WTC11 (cell line): ENCODE measurements at regions not wholly inside any gene's neighbourhood (a gene's known extent, or its start where the extent isn't known, plus 50 kb on each side); places are given as distances from the start of the nearest gene placed in this dataset.

Source experiments
- ATAC-seq: fragments of 200-7000 bp; cut with Tn5 transposase; 2 replicates; pipeline ENCODE4 v1.10.0; 2021; ENCODE audit warnings: mild to moderate bottlenecking, moderate library complexity
- CTCF ChIA-PET: fragments of 300-600 bp; sonication (Branson Sonifier 250); formaldehyde crosslinking; loops from one replicate; lab custom pipeline; 2021; ENCODE audit warnings: antibody characterized with exemption; lab: Charles Lee
- POLR2A ChIA-PET: fragments of 350-600 bp; sonication (Branson Sonifier 250); formaldehyde crosslinking; loops from one replicate; lab custom pipeline; 2021; ENCODE audit warnings: antibody characterized with exemption; lab: Charles Lee
- DNase-seq: peaks from one replicate; pipeline ENCODE4 v3.0.0; 2021; ENCODE audit warnings: low spot score
- H3K27ac Mint-ChIP-seq: 2 replicates; pipeline ENCODE4 v1.8.0; 2021; ENCODE audit warnings: mixed read lengths
- H3K27me3 Mint-ChIP-seq: 2 replicates; pipeline ENCODE4 v1.8.0; 2021; ENCODE audit warnings: low read depth, mild to moderate bottlenecking, moderate library complexity, mixed read lengths
- H3K36me3 Mint-ChIP-seq: 2 replicates; pipeline ENCODE4 v1.8.0; 2021; ENCODE audit warnings: mixed read lengths
- H3K4me1 Mint-ChIP-seq: 2 replicates; pipeline ENCODE4 v1.8.0; 2022; ENCODE audit warnings: mixed read lengths
- H3K4me3 Mint-ChIP-seq: 2 replicates; pipeline ENCODE4 v1.8.0; 2021; ENCODE audit warnings: mild to moderate bottlenecking, moderate library complexity, mixed read lengths
- H3K9me3 Mint-ChIP-seq: 2 replicates; pipeline ENCODE4 v1.8.0; 2021; ENCODE audit warnings: mixed read lengths
- ATF6 ChIP-seq: sonication (generic); formaldehyde crosslinking; IDR thresholded peaks from 2 replicates; pipeline ENCODE4 v1.8.1; 2023; ENCODE audit warnings: mild to moderate bottlenecking, missing genetic modification reagents
- E2F5 ChIP-seq: sonication (generic); formaldehyde crosslinking; IDR thresholded peaks from 2 replicates; pipeline ENCODE4 v1.8.1; 2022; ENCODE audit warnings: mild to moderate bottlenecking, moderate library complexity, missing genetic modification reagents
- NFATC4 ChIP-seq: fragments of 250-450 bp; sonication (Bioruptor Pico); IDR thresholded peaks from 2 replicates; pipeline ENCODE4 v1.9.0; 2021; ENCODE audit warnings: mild to moderate bottlenecking
- RORB ChIP-seq: fragments of 250-450 bp; sonication (Bioruptor Pico); IDR thresholded peaks from 2 replicates; pipeline ENCODE4 v1.9.0; 2021; ENCODE audit warnings: mild to moderate bottlenecking
- STAT6 ChIP-seq: sonication (generic); formaldehyde crosslinking; conservative IDR thresholded peaks from 2 replicates; pipeline ENCODE4 v1.8.1; 2023; ENCODE audit warnings: mild to moderate bottlenecking, low read depth, missing genetic modification reagents, moderate library complexity
- USF2 ChIP-seq: sonication (generic); formaldehyde crosslinking; IDR thresholded peaks from 2 replicates; pipeline ENCODE4 v1.8.1; 2023; ENCODE audit warnings: mild to moderate bottlenecking, missing genetic modification reagents, moderate library complexity
- TF ChIP-seq, protein P1 (sequence below): fragments of 250-450 bp; sonication (Bioruptor Pico); IDR thresholded peaks from 2 replicates; pipeline ENCODE4 v1.8.0; 2021; ENCODE audit warnings: mild to moderate bottlenecking
- TF ChIP-seq, protein P2 (sequence below): sonication (generic); formaldehyde crosslinking; IDR thresholded peaks from 2 replicates; pipeline ENCODE4 v1.8.0; 2023; ENCODE audit warnings: missing genetic modification reagents, mild to moderate bottlenecking, borderline replicate concordance
- TF ChIP-seq, protein P3 (sequence below): fragments of 250-450 bp; sonication (Bioruptor Pico); conservative IDR thresholded peaks from 2 replicates; pipeline ENCODE4 v1.9.0; 2021; ENCODE audit warnings: mild to moderate bottlenecking
- TF ChIP-seq, protein P4 (sequence below): fragments of 250-450 bp; sonication (Bioruptor Pico); IDR thresholded peaks from 2 replicates; pipeline ENCODE4 v1.9.0; 2021; ENCODE audit warnings: mild to moderate bottlenecking, borderline replicate concordance
- TF ChIP-seq, protein P5 (sequence below): sonication (generic); formaldehyde crosslinking; IDR thresholded peaks from 2 replicates; pipeline ENCODE4 v1.8.1; 2023; ENCODE audit warnings: mild to moderate bottlenecking, missing genetic modification reagents

DNA sequence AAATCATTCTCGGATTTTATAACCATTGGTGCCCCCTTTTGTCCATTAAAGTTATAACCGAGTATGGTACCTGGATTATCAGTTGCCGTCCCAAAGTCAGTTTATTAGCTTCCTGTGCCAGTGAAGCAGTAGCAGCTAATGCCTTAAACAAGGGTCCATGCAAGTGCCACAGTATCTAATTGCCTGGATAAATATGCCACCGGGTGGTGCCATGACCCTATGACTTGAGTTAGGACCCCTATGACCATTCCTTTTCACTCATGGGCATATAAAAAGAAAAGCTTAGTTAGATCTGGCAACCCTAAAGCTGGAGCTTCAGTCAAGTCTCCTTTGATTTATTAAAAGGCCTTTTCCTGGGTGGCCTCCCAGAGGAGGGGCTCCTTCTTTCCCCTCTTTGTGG is 1314.6 kb downstream of the TMEM121 start:
- DNase-seq = no peak
- Mint-ChIP-seq H3K36me3 (peaks cover 79% of the 10 kb centered on the region), H3K4me1 (no peaks in the 10 kb centered on the region), H3K27me3 (peaks cover 6% of the 10 kb centered on the region; the same call in 1 of the 2 replicates), H3K4me3 (no peak overlapping the region), H3K9me3 (peaks cover 87% of the 10 kb centered on the region)
- ChIA-PET POLR2A (no interaction called here), CTCF (no interaction called here)
- ATAC-seq = no peak
- TF ChIP-seq NFATC4 (CRISPR knock-in tag) = no peak
- TF ChIP-seq, all 79 proteins: peak for 0
- H3K27ac Mint-ChIP-seq = no peak overlapping the region

DNA sequence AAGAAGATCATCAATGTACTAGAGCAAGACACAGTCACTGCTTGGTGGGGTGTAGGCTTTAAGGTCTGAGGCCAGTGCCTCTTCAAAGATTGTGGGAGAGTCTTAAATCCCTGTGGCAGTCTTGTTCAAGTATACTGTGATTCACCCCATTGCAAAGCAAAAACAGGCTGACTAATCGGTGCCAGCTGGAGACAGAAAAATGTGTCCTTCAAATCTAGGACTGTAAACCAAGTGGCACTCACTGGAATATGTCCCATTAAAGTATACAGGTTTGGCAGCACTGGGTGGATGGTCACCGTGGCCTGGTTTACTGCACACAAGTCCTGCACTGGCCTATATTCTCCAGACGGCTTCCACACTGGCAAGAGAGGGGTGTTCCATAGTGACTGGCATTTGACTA is 1315.3 kb downstream of the TMEM121 start:
- no peak for ATAC-seq
- peaks cover 81% of the 10 kb centered on the region for H3K36me3 Mint-ChIP-seq
- H3K9me3 Mint-ChIP-seq = peaks cover 87% of the 10 kb centered on the region
- no peak overlapping the region for H3K4me3 Mint-ChIP-seq
- H3K4me1 Mint-ChIP-seq = no peaks in the 10 kb centered on the region
- TF ChIP-seq ATF6 (CRISPR knock-in tag) (no peak), USF2 (CRISPR knock-in tag) (no peak), STAT6 (CRISPR knock-in tag) (no peak), E2F5 (CRISPR knock-in tag) (no peak), RORB (no peak)
- TF ChIP-seq, protein P1, sequence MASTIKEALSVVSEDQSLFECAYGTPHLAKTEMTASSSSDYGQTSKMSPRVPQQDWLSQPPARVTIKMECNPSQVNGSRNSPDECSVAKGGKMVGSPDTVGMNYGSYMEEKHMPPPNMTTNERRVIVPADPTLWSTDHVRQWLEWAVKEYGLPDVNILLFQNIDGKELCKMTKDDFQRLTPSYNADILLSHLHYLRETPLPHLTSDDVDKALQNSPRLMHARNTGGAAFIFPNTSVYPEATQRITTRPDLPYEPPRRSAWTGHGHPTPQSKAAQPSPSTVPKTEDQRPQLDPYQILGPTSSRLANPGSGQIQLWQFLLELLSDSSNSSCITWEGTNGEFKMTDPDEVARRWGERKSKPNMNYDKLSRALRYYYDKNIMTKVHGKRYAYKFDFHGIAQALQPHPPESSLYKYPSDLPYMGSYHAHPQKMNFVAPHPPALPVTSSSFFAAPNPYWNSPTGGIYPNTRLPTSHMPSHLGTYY = no peak
- TF ChIP-seq, protein P2, sequence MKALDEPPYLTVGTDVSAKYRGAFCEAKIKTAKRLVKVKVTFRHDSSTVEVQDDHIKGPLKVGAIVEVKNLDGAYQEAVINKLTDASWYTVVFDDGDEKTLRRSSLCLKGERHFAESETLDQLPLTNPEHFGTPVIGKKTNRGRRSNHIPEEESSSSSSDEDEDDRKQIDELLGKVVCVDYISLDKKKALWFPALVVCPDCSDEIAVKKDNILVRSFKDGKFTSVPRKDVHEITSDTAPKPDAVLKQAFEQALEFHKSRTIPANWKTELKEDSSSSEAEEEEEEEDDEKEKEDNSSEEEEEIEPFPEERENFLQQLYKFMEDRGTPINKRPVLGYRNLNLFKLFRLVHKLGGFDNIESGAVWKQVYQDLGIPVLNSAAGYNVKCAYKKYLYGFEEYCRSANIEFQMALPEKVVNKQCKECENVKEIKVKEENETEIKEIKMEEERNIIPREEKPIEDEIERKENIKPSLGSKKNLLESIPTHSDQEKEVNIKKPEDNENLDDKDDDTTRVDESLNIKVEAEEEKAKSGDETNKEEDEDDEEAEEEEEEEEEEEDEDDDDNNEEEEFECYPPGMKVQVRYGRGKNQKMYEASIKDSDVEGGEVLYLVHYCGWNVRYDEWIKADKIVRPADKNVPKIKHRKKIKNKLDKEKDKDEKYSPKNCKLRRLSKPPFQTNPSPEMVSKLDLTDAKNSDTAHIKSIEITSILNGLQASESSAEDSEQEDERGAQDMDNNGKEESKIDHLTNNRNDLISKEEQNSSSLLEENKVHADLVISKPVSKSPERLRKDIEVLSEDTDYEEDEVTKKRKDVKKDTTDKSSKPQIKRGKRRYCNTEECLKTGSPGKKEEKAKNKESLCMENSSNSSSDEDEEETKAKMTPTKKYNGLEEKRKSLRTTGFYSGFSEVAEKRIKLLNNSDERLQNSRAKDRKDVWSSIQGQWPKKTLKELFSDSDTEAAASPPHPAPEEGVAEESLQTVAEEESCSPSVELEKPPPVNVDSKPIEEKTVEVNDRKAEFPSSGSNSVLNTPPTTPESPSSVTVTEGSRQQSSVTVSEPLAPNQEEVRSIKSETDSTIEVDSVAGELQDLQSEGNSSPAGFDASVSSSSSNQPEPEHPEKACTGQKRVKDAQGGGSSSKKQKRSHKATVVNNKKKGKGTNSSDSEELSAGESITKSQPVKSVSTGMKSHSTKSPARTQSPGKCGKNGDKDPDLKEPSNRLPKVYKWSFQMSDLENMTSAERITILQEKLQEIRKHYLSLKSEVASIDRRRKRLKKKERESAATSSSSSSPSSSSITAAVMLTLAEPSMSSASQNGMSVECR (CRISPR knock-in tag) = no peak
- TF ChIP-seq, protein P3, sequence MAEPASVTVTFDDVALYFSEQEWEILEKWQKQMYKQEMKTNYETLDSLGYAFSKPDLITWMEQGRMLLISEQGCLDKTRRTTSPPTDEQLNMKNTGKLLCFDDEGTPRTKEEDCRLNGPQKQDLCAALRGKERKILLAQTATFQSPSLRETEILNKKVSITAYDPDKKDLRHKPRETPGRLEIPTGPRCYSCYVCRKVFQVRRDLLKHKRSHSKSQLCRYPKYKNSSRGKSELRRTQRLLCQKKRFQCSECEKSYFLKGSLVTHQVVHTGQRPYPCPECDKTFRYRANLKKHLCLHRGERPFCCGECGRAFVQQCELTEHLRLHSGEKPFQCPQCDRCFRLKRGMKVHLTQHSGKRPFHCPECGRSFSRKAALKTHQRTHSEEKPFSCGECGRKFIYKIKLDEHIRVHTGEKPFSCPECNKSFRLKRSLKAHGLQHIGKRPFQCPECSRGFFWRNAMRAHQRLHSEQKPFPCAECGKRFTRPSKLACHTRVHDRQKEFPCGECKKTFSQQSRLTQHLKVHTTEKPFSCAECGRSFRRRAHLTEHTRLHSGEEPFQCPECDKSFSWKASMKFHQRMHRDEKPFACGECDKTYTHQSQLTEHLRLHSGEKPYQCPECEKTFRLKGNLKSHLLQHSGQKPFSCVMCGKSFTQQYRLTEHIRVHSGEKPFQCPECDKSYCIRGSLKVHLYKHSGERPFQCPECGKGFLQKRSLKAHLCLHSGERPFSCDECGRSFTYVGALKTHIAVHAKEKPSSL (CRISPR knock-in tag) = no peak
- TF ChIP-seq, protein P4, sequence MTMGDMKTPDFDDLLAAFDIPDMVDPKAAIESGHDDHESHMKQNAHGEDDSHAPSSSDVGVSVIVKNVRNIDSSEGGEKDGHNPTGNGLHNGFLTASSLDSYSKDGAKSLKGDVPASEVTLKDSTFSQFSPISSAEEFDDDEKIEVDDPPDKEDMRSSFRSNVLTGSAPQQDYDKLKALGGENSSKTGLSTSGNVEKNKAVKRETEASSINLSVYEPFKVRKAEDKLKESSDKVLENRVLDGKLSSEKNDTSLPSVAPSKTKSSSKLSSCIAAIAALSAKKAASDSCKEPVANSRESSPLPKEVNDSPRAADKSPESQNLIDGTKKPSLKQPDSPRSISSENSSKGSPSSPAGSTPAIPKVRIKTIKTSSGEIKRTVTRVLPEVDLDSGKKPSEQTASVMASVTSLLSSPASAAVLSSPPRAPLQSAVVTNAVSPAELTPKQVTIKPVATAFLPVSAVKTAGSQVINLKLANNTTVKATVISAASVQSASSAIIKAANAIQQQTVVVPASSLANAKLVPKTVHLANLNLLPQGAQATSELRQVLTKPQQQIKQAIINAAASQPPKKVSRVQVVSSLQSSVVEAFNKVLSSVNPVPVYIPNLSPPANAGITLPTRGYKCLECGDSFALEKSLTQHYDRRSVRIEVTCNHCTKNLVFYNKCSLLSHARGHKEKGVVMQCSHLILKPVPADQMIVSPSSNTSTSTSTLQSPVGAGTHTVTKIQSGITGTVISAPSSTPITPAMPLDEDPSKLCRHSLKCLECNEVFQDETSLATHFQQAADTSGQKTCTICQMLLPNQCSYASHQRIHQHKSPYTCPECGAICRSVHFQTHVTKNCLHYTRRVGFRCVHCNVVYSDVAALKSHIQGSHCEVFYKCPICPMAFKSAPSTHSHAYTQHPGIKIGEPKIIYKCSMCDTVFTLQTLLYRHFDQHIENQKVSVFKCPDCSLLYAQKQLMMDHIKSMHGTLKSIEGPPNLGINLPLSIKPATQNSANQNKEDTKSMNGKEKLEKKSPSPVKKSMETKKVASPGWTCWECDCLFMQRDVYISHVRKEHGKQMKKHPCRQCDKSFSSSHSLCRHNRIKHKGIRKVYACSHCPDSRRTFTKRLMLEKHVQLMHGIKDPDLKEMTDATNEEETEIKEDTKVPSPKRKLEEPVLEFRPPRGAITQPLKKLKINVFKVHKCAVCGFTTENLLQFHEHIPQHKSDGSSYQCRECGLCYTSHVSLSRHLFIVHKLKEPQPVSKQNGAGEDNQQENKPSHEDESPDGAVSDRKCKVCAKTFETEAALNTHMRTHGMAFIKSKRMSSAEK (CRISPR knock-in tag) = no peak
- TF ChIP-seq, protein P5, sequence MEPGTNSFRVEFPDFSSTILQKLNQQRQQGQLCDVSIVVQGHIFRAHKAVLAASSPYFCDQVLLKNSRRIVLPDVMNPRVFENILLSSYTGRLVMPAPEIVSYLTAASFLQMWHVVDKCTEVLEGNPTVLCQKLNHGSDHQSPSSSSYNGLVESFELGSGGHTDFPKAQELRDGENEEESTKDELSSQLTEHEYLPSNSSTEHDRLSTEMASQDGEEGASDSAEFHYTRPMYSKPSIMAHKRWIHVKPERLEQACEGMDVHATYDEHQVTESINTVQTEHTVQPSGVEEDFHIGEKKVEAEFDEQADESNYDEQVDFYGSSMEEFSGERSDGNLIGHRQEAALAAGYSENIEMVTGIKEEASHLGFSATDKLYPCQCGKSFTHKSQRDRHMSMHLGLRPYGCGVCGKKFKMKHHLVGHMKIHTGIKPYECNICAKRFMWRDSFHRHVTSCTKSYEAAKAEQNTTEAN (CRISPR knock-in tag) = no peak
- TF ChIP-seq, all 79 proteins: peak for 0
- POLR2A ChIA-PET = no interaction called here
- CTCF ChIA-PET = no interaction called here
- Mint-ChIP-seq H3K27ac (no peak overlapping the region), H3K27me3 (peaks cover 6% of the 10 kb centered on the region; the same call in 1 of the 2 replicates)
- DNase-seq = no peak
